Activated naive CD4-positive, alpha-beta T cell treated with anti-CD3 and anti-CD28 coated beads, Interleukin-2, amount 10 ng/mL, durations not matched to agents 7 days and 5 days (primary cell): ENCODE measurements at regions not wholly inside any gene's neighbourhood (a gene's known extent, or its start where the extent isn't known, plus 50 kb on each side); places are given as distances from the start of the nearest gene placed in this dataset.

Source experiments
- CTCF ChIA-PET: fragments of 350-600 bp; sonication (Branson Sonifier 250); formaldehyde crosslinking; loops from one replicate; lab custom pipeline; 2021; ENCODE audit warnings: antibody characterized with exemption; lab: Charles Lee
- DNase-seq: peaks from one replicate; pipeline ENCODE4 v3.0.0-alpha.2; 2020
- H3K27ac Mint-ChIP-seq: one replicate; pipeline ENCODE4 v1.8.0; 2021; ENCODE audit warnings: mild to moderate bottlenecking, moderate library complexity, mixed read lengths
- H3K27me3 Mint-ChIP-seq: one replicate; pipeline ENCODE4 v1.8.0; 2021; ENCODE audit warnings: mild to moderate bottlenecking, mixed read lengths
- H3K36me3 Mint-ChIP-seq: one replicate; pipeline ENCODE4 v1.8.0; 2021; ENCODE audit warnings: mixed read lengths
- H3K4me1 Mint-ChIP-seq: one replicate; pipeline ENCODE4 v1.8.0; 2021; ENCODE audit warnings: mixed read lengths
- H3K4me3 Mint-ChIP-seq: one replicate; pipeline ENCODE4 v1.8.0; 2021; ENCODE audit warnings: mild to moderate bottlenecking, moderate library complexity, mixed read lengths
- H3K9me3 Mint-ChIP-seq: one replicate; pipeline ENCODE4 v1.8.0; 2021; ENCODE audit warnings: mixed read lengths

- CTCF ChIA-PET = interaction anchor here (0.6 kb wide), 1 partner anchor 775 kb away, joined by 3 read pairs; no protein-coding TSS in a partner anchor
- Mint-ChIP-seq H3K9me3 (peaks cover 2% of the 10 kb centered on the region), H3K27ac (no peak overlapping the region), H3K27me3 (no peaks in the 10 kb centered on the region), H3K4me3 (no peak overlapping the region), H3K4me1 (no peaks in the 10 kb centered on the region), H3K36me3 (no peaks in the 10 kb centered on the region)
- no peak for DNase-seq
Measured at GRCh38 chr5:114999176-114999575, 170.5 kb downstream of the TRIM36 start.

GRCh38 chr5:114989512-114989911, 180.2 kb downstream of the TRIM36 start:
- CTCF ChIA-PET = no interaction called here
- Mint-ChIP-seq H3K4me1 (no peaks in the 10 kb centered on the region), H3K27ac (no peak overlapping the region), H3K9me3 (no peaks in the 10 kb centered on the region), H3K4me3 (no peak overlapping the region), H3K36me3 (no peaks in the 10 kb centered on the region), H3K27me3 (no peaks in the 10 kb centered on the region)
- DNase-seq = no peak

GRCh38 chr5:114988096-114988495, 181.6 kb downstream of the TRIM36 start:
- no peaks in the 10 kb centered on the region for H3K36me3 Mint-ChIP-seq
- no peaks in the 10 kb centered on the region for H3K4me1 Mint-ChIP-seq
- H3K4me3 Mint-ChIP-seq = no peak overlapping the region
- no peak overlapping the region for H3K27ac Mint-ChIP-seq
- DNase-seq = no peak
- CTCF ChIA-PET = no interaction called here
- H3K9me3 Mint-ChIP-seq = no peaks in the 10 kb centered on the region
- no peaks in the 10 kb centered on the region for H3K27me3 Mint-ChIP-seq

GRCh38 chr5:114984796-114985195, 184.9 kb downstream of the TRIM36 start:
- Mint-ChIP-seq H3K4me3 (no peak overlapping the region), H3K9me3 (no peaks in the 10 kb centered on the region), H3K27me3 (no peaks in the 10 kb centered on the region), H3K4me1 (no peaks in the 10 kb centered on the region), H3K27ac (no peak overlapping the region), H3K36me3 (no peaks in the 10 kb centered on the region)
- DNase-seq = no peak
- CTCF ChIA-PET = no interaction called here

GRCh38 chr5:114981111-114981510, 188.6 kb downstream of the TRIM36 start:
- H3K27ac Mint-ChIP-seq = no peak overlapping the region
- H3K4me1 Mint-ChIP-seq = no peaks in the 10 kb centered on the region
- H3K36me3 Mint-ChIP-seq = no peaks in the 10 kb centered on the region
- CTCF ChIA-PET = no interaction called here
- H3K27me3 Mint-ChIP-seq = no peaks in the 10 kb centered on the region
- no peaks in the 10 kb centered on the region for H3K9me3 Mint-ChIP-seq
- H3K4me3 Mint-ChIP-seq = no peak overlapping the region
- DNase-seq = no peak

- no peaks in the 10 kb centered on the region for H3K36me3 Mint-ChIP-seq
- H3K4me1 Mint-ChIP-seq = no peaks in the 10 kb centered on the region
- DNase-seq = no peak
- CTCF ChIA-PET = no interaction called here
- H3K4me3 Mint-ChIP-seq = no peak overlapping the region
- no peaks in the 10 kb centered on the region for H3K27me3 Mint-ChIP-seq
- no peaks in the 10 kb centered on the region for H3K9me3 Mint-ChIP-seq
- H3K27ac Mint-ChIP-seq = no peak overlapping the region
Measured at GRCh38 chr5:114977979-114978573, 191.6 kb downstream of the TRIM36 start.

- Mint-ChIP-seq H3K36me3 (no peaks in the 10 kb centered on the region), H3K4me3 (no peak overlapping the region), H3K27ac (no peak overlapping the region), H3K4me1 (no peaks in the 10 kb centered on the region), H3K9me3 (peaks cover 8% of the 10 kb centered on the region), H3K27me3 (no peaks in the 10 kb centered on the region)
- DNase-seq = no peak
- CTCF ChIA-PET = no interaction called here
Measured at GRCh38 chr5:114969482-114969881, 200.2 kb downstream of the TRIM36 start.

- H3K27me3 Mint-ChIP-seq = no peaks in the 10 kb centered on the region
- peaks cover 2% of the 10 kb centered on the region for H3K9me3 Mint-ChIP-seq
- no peak overlapping the region for H3K27ac Mint-ChIP-seq
- no peaks in the 10 kb centered on the region for H3K4me1 Mint-ChIP-seq
- no peaks in the 10 kb centered on the region for H3K36me3 Mint-ChIP-seq
- H3K4me3 Mint-ChIP-seq = no peak overlapping the region
- DNase-seq = no peak
- CTCF ChIA-PET = no interaction called here
Measured at GRCh38 chr5:114957384-114957783, 212.3 kb downstream of the TRIM36 start.

GRCh38 chr5:114953565-114953964, 216.1 kb downstream of the TRIM36 start:
- Mint-ChIP-seq H3K4me1 (no peaks in the 10 kb centered on the region), H3K36me3 (no peaks in the 10 kb centered on the region), H3K4me3 (no peak overlapping the region), H3K9me3 (peaks cover 2% of the 10 kb centered on the region), H3K27me3 (no peaks in the 10 kb centered on the region), H3K27ac (no peak overlapping the region)
- CTCF ChIA-PET = no interaction called here
- DNase-seq = no peak

GRCh38 chr5:114952876-114953275, 216.8 kb downstream of the TRIM36 start:
- Mint-ChIP-seq H3K4me3 (no peak overlapping the region), H3K4me1 (no peaks in the 10 kb centered on the region), H3K27ac (no peak overlapping the region), H3K27me3 (no peaks in the 10 kb centered on the region), H3K36me3 (no peaks in the 10 kb centered on the region), H3K9me3 (peaks cover 2% of the 10 kb centered on the region)
- DNase-seq = no peak
- CTCF ChIA-PET = no interaction called here

GRCh38 chr5:114949756-114950155, 220.0 kb downstream of the TRIM36 start:
- H3K27me3 Mint-ChIP-seq = no peaks in the 10 kb centered on the region
- no peaks in the 10 kb centered on the region for H3K36me3 Mint-ChIP-seq
- CTCF ChIA-PET = no interaction called here
- no peaks in the 10 kb centered on the region for H3K9me3 Mint-ChIP-seq
- DNase-seq = no peak
- H3K27ac Mint-ChIP-seq = no peak overlapping the region
- no peaks in the 10 kb centered on the region for H3K4me1 Mint-ChIP-seq
- H3K4me3 Mint-ChIP-seq = no peak overlapping the region

- no peak overlapping the region for H3K4me3 Mint-ChIP-seq
- H3K27ac Mint-ChIP-seq = no peak overlapping the region
- CTCF ChIA-PET = no interaction called here
- H3K9me3 Mint-ChIP-seq = no peaks in the 10 kb centered on the region
- H3K36me3 Mint-ChIP-seq = no peaks in the 10 kb centered on the region
- H3K4me1 Mint-ChIP-seq = no peaks in the 10 kb centered on the region
- no peaks in the 10 kb centered on the region for H3K27me3 Mint-ChIP-seq
- DNase-seq = no peak
Measured at GRCh38 chr5:114948986-114949621, 220.6 kb downstream of the TRIM36 start.

- no peak overlapping the region for H3K4me3 Mint-ChIP-seq
- H3K27me3 Mint-ChIP-seq = no peaks in the 10 kb centered on the region
- H3K36me3 Mint-ChIP-seq = no peaks in the 10 kb centered on the region
- no peaks in the 10 kb centered on the region for H3K4me1 Mint-ChIP-seq
- no peaks in the 10 kb centered on the region for H3K9me3 Mint-ChIP-seq
- CTCF ChIA-PET = no interaction called here
- no peak overlapping the region for H3K27ac Mint-ChIP-seq
- no peak for DNase-seq
Measured at GRCh38 chr5:114948363-114948762, 221.3 kb downstream of the TRIM36 start.

GRCh38 chr5:114940709-114941108, 229.0 kb downstream of the TRIM36 start:
- peaks cover 26% of the 10 kb centered on the region for H3K9me3 Mint-ChIP-seq
- H3K4me1 Mint-ChIP-seq = no peaks in the 10 kb centered on the region
- DNase-seq = no peak
- no peaks in the 10 kb centered on the region for H3K36me3 Mint-ChIP-seq
- CTCF ChIA-PET = no interaction called here
- no peak overlapping the region for H3K4me3 Mint-ChIP-seq
- no peaks in the 10 kb centered on the region for H3K27me3 Mint-ChIP-seq
- H3K27ac Mint-ChIP-seq = no peak overlapping the region

GRCh38 chr5:114935490-114935889, 234.2 kb downstream of the TRIM36 start:
- Mint-ChIP-seq H3K4me1 (no peaks in the 10 kb centered on the region), H3K4me3 (no peak overlapping the region), H3K27me3 (no peaks in the 10 kb centered on the region), H3K27ac (no peak overlapping the region), H3K36me3 (no peaks in the 10 kb centered on the region), H3K9me3 (peaks cover 21% of the 10 kb centered on the region)
- CTCF ChIA-PET = no interaction called here
- DNase-seq = no peak
